ENCODE measurements at regions not wholly inside any gene's neighbourhood (a gene's known extent, or its start where the extent isn't known, plus 50 kb on each side); places are given as distances from the start of the nearest gene placed in this dataset.

GRCh38 chr5:44603496-44604272, 205.1 kb upstream of the MRPS30 start:
- no TSS peak for BruUV-seq (replicated peaks)
- CTCF ChIA-PET = no interaction called here

More at GRCh38 chr5:44603496-44604272, 205.1 kb upstream of the MRPS30 start:
- WGBS, 2 experiments (ENCODE audit: extremely low coverage in 2 of 2, insufficient read length in 1 of 2) = 66% methylated on average over 4 of the region's 8 CpGs; no CpG with 5 or more reads in 1 of the 2 experiments
- dilution Hi-C loops (cut with HindIII; ENCODE audit: low sequenced_read_pairs, unreplicated experiment) (no loop called here), in situ Hi-C loops (cut with MboI; ENCODE audit: low sequenced_read_pairs) (no loop called here), intact Hi-C loops (cut with micrococcal nuclease) (no loop called here)
- Histone ChIP-seq H2BK120ac (ENCODE audit: low read depth, low read length) (no peak overlapping the region), H3K27ac (ENCODE audit: insufficient read depth, low read length) (no peak overlapping the region), H3K9ac (ENCODE audit: low read depth, low read length) (no peak overlapping the region), H4K91ac (ENCODE audit: insufficient read depth, low read depth, low read length) (no peak overlapping the region), H4K8ac (ENCODE audit: low read depth in 2 of 2, low read length in 2 of 2) (no peak overlapping the region), H3K18ac (ENCODE audit: low read depth, low read length) (no peak overlapping the region), H2BK15ac (ENCODE audit: low read depth, low read length) (no peak overlapping the region), H2AFZ (replicated peaks; ENCODE audit: low read length, poor library complexity) (no peak overlapping the region), H3K14ac (replicated peaks; ENCODE audit: low read depth, low read length) (no peak overlapping the region), H3K4me1 (ENCODE audit: control insufficient read depth, insufficient read depth, low read length) (no peaks in the 10 kb centered on the region), H2BK5ac (ENCODE audit: low read depth, low read length, poor library complexity, severe bottlenecking) (no peak overlapping the region), H3K4ac (ENCODE audit: low read depth, low read length) (no peak overlapping the region), H3K23ac (ENCODE audit: low read depth, low read length) (no peak overlapping the region), H2AK9ac (replicated peaks; ENCODE audit: low read depth, low read length, poor library complexity) (no peak overlapping the region), H2AK5ac (ENCODE audit: low read depth, low read length) (no peak overlapping the region), H4K5ac (ENCODE audit: low read depth, low read length) (no peak overlapping the region), H3K9me3 (ENCODE audit: control insufficient read depth, insufficient read depth, low read length) (no peaks in the 10 kb centered on the region), H3K27me3 (ENCODE audit: control insufficient read depth, insufficient read depth, low read length) (no peaks in the 10 kb centered on the region), H4K20me1 (ENCODE audit: insufficient read depth, low read length) (no peaks in the 10 kb centered on the region), H3K4me2 (ENCODE audit: low read depth, low read length) (no peak overlapping the region), H2BK20ac (ENCODE audit: low read depth, low read length) (no peak overlapping the region), H3K4me3 (ENCODE audit: insufficient read depth, low read depth, low read length) (no peak overlapping the region), H3K9me1 (ENCODE audit: insufficient read depth, low read length) (no peaks in the 10 kb centered on the region), H3K79me1 (ENCODE audit: low read depth in 1 of 2, low read length in 2 of 2) (no peaks in the 10 kb centered on the region), H3K56ac (ENCODE audit: extremely low read depth, insufficient read depth, low read length) (no peak overlapping the region), H3K36me3 (ENCODE audit: control insufficient read depth, insufficient read depth, low read length) (no peaks in the 10 kb centered on the region)
- ATAC-seq (ENCODE audit: low read depth) (no peak), DNase-seq (no peak)
- TF ChIP-seq MAZ (IDR thresholded peaks at IDR 0.05; ENCODE audit: borderline replicate concordance, low read depth, low read length) (no peak), MAFK (IDR thresholded peaks at IDR 0.05; ENCODE audit: low read depth, low read length) (no peak), POLR2A (IDR thresholded peaks at IDR 0.05; ENCODE audit: low read depth, low read length) (no peak), RFX5 (IDR thresholded peaks at IDR 0.05; ENCODE audit: low read depth, low read length) (no peak), MXI1 (IDR thresholded peaks at IDR 0.05; ENCODE audit: borderline replicate concordance, low read depth, low read length) (no peak), BHLHE40 (IDR thresholded peaks at IDR 0.05; ENCODE audit: low read depth, low read length) (no peak), RCOR1 (IDR thresholded peaks at IDR 0.05; ENCODE audit: insufficient replicate concordance, low read length) (no peak), RAD21 (IDR thresholded peaks at IDR 0.05; ENCODE audit: low read length) (no peak), ELK1 (IDR thresholded peaks at IDR 0.05; ENCODE audit: borderline replicate concordance, low read depth, low read length) (no peak), SMC3 (IDR thresholded peaks at IDR 0.05; ENCODE audit: low read depth, low read length) (no peak), FOS (IDR thresholded peaks at IDR 0.05; ENCODE audit: low read depth, low read length) (no peak)
- TF ChIP-seq, protein P1, sequence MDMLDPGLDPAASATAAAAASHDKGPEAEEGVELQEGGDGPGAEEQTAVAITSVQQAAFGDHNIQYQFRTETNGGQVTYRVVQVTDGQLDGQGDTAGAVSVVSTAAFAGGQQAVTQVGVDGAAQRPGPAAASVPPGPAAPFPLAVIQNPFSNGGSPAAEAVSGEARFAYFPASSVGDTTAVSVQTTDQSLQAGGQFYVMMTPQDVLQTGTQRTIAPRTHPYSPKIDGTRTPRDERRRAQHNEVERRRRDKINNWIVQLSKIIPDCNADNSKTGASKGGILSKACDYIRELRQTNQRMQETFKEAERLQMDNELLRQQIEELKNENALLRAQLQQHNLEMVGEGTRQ (IDR thresholded peaks at IDR 0.05; ENCODE audit: low read depth, low read length) = no peak
- POLR2A ChIA-PET (ENCODE audit: unreplicated experiment) = no interaction called here

All from IMR-90 (cell line).